Epithelial cell of proximal tubule (primary cell): ENCODE measurements at regions not wholly inside any gene's neighbourhood (a gene's known extent, or its start where the extent isn't known, plus 50 kb on each side); places are given as distances from the start of the nearest gene placed in this dataset.

Experiments used
- DNase-seq: peaks from one replicate; pipeline ENCODE4 v3.0.0-alpha.2; 2011; ENCODE audit warnings: low read depth
- H3K4me3 ChIP-seq: 2 replicates; pipeline ENCODE4 v1.5.1; 2011; ENCODE audit warnings: low read depth, mild to moderate bottlenecking, low read length
- CTCF ChIP-seq: conservative IDR thresholded peaks from 2 replicates; pipeline ENCODE4 v1.5.1; 2012; ENCODE audit warnings: low read depth, mild to moderate bottlenecking, low read length

GRCh38 chr2:144258154-144258553 is 261.8 kb downstream of the ZEB2 start:
- no peak for TF ChIP-seq CTCF
- no peak for DNase-seq

GRCh38 chr2:144256996-144257707 is 262.8 kb downstream of the ZEB2 start:
- DNase-seq: no peak

More at GRCh38 chr2:144258154-144258553, 261.8 kb downstream of the ZEB2 start:
- H3K4me3 ChIP-seq: no peak overlapping the region

GRCh38 chr2:144254342-144255235 is 265.3 kb downstream of the ZEB2 start:
- TF ChIP-seq CTCF: no peak
- H3K4me3 ChIP-seq: no peak overlapping the region
- no peak for DNase-seq

More at GRCh38 chr2:144256996-144257707, 262.8 kb downstream of the ZEB2 start:
- no peak overlapping the region for H3K4me3 ChIP-seq
- no peak for TF ChIP-seq CTCF

GRCh38 chr2:144253743-144254142 is 266.2 kb downstream of the ZEB2 start:
- TF ChIP-seq CTCF: no peak
- DNase-seq: no peak

GRCh38 chr2:144252694-144253093 is 267.2 kb downstream of the ZEB2 start:
- TF ChIP-seq CTCF: no peak
- no peak for DNase-seq
- no peak overlapping the region for H3K4me3 ChIP-seq

More at GRCh38 chr2:144253743-144254142, 266.2 kb downstream of the ZEB2 start:
- no peak overlapping the region for H3K4me3 ChIP-seq

- TF ChIP-seq CTCF: no peak
- no peak for DNase-seq
- no peak overlapping the region for H3K4me3 ChIP-seq
Observed at GRCh38 chr2:144249035-144249637, 270.8 kb downstream of the ZEB2 start.
